NCI-H146 treated with DMSO at 0.1 percent for 48 hours (cell line): ENCODE measurements at regions not wholly inside any gene's neighbourhood (a gene's known extent, or its start where the extent isn't known, plus 50 kb on each side); places are given as distances from the start of the nearest gene placed in this dataset.

Experiments
- DNase-seq: peaks from one replicate; lab custom pipeline; 2025; ENCODE audit not compliant: unreplicated experiment; lab: John Stamatoyannopoulos, UW

DNA sequence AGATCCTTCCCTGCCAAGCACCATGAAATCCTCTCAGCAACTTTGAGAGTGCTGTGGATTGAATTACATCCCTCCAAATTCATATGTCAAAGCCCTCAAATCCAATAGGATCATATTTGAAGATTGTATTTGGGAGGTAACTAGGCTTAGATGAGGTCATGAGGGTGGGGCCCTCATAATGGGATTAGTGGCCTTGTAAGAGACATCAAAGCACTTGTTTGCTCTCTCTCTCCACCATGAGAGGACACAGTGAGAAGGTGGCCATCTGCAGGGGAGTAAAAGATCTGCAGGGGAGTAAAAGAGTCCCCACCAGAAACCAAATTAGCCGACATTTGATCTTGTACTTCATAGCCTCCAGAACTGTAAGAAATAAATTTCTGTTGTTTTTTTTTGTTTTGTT, 298.2 kb downstream of the SAMD5 start:
- DNase-seq = no peak

DNA sequence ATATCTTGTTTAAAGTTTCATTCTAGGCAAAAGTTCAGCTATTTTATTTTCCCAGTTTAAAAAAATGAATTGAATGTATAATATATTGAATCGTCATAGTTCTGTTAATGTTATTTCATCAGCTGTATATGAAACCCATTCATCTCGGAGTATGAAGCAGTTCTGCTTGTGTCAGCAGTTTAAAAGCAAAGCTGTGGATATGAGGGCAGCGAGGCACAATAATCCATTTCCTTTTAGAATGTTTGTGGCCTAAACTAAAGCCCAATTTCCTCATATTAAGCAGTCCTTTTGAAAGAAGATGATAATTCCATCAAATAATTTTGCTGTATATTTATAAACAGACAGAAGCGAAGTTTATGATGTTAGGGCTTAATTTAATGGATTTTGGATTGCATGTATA, 300.1 kb downstream of the SAMD5 start:
- DNase-seq = no peak

DNA sequence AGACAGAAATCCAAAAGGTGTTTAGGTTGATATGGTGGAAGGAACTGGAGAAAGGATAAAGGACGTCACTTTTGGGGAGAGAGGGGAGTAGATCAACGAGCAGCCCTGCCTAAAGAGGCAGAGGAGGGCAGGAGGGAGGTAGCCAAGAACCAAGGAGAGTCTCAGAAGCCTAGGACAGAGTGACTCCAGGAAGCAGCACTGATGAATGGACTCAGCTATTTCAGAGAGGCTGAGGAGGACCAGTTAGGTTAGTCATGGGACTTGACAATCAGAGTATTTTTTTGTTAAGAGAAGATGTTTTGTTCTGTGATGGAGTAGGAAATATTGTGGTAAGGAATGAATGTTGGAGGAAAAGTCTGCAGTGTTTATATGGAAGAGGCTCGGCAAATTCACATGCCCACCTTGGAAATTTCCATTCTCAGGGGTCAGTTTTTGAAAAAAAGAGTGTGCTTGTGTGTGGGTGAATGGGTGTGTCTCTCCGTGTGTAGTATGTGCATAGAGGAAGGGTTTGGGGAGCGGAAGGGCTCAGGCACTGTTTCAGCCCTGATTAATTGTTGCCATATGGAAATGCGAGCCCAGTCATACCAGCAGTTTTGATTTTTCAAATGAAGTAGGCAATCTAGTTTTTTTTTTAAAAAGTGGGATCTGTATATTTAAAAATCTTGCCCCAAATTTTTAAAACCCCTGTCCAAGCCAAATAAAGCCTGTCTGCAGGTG, 303.6 kb downstream of the SAMD5 start:
- no peak for DNase-seq

DNA sequence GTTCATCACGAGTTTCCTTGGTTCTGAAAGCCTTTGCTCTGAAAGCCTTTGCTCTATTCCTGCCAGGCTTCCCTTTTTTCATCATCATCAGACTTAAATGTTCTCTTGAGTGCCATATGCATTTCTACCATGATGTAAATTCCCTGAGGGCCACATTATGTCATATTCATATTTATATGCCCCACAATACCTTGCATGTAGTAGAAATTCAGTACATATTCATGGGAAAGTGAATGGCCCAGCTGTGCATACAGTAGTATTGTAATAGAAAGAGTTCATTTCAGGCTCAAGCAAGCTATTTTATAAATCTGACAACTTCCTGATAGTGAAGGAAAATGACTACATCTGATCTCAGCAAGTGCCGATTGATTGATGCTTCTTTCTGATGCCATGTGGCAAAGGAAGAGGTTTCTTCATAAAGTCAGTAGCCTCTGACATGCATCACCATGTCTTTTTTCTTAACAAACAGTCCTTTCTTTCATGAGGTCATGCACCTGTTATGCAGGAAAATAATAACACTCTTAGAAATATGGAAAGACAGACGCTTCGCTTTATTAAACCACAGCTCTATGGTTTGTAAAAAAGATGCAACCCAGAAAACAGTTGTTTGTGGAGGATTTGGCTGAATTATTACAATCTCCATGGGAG, 308.7 kb downstream of the SAMD5 start:
- DNase-seq = peak; percentile 62

DNA sequence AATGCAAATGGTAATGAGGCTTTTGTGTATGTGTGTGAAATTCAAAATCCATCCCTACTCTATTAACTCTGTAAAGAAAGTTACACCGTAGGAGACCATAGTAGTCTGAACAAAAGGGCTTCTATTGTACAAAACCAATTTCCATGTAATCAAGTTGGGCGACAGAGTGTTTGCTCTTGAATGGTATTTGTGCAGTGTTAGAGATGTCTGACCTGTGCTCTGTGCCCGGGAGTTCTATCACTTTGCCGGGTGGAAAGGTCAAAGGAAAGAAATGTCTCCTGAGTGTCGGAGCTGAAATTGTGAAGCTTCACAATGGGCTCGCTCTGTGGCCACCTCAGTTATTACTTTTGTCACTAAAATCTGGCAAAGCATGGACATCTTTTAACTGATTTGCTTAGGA, 312.0 kb downstream of the SAMD5 start:
- peak; percentile 99 for DNase-seq

DNA sequence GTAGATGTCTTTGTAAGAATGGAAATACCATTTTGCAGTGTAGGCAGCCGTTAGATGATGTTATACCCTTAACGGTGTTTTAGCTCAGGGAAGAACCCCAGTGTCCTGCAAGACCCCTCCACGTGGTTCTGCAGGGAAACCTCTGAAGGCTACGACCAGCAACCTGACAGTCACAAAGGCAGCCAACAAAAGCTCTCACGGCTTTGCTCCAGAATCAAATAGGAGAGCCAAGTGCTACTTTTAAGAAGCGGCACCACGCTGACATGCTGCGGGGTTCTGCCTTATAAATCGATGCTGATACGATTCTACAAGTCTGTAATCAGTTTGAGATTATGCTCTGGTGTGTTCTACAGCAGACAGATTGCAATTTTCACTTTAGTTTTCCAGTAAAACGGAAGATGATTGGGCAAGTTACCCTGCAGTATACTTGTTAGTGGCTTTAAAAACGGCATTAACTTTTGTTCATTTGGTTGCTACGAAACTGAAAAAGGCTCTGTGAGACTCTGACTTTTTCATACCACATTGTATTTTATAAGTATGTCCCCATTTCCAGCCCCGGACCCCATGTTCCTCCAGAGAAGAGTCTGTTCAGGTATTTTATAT, 312.9 kb downstream of the SAMD5 start:
- DNase-seq = peak; percentile 87

DNA sequence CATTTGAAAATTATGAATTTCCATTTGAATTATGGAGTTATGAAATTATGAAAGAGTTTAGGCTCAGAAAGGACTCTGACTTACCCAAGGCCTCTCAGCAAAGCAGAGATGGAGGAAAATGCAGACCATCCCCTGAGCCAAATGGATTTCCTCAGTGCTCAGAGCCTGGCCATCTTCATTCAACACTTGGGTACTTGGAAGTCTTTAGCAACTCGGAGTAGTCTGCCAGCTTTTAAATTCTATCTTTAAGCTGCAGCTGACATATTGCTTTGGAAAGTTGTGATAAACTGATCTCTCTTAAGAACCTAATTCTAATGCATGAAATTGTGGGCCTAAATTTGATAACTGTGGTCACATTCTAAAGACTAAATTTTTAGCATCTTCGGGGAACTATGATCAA, 315.4 kb downstream of the SAMD5 start:
- DNase-seq = no peak

DNA sequence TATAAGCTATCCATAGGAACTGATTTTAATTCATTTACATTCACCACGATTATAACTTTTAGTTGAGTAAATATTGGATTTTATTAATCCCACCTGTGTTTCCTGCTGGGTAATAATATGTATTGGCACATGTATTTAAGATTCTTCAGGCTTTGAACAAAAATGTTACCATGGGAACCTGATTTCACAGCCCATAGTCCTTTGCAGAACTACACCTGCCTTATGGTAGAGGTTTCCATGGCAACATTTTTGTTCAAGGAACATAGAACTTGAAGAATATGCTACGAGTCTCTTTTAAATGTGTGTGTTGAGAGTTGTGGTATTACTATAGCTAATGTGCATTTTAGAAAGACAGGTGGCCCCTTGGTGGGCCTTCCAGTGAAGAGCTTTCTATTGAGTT, 317.4 kb downstream of the SAMD5 start:
- peak; percentile 98 for DNase-seq

DNA sequence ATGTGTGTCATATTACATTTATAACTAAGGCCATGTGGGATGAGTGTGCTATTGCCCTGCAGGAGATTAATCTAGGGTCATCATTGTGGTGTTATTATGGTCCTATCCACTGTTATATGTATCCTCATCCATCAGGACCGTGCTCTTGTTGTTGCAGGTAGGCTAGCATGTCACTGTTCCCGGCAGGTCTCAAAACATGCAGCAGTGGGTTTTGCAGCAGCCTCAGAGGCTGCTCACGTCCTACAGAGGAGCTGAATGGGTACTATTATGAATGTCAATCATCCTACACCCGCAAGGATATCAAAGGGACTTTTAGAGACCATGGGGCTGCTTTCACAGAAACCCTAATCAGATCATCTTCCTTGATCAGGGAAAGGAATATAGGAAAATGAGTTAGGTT, 318.2 kb downstream of the SAMD5 start:
- peak; percentile 91 for DNase-seq

DNA sequence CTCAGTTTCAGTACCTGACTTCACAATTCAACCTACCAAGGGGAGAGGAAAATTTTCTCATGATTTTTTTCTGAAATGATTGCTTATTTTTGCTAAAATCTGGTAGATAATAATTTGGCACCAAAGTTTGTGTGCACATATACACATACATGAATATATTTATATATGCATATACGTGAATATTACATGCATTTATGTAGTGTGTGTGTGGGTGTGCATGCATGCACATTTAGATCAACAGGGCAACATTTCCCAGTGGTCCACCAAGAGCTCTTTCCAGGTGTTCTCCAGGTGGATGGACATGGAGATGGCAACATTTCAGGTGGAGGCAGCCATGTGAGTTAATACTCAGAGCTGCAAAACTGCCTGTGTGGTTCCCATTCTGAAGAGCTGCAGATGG, 320.9 kb downstream of the SAMD5 start:
- no peak for DNase-seq

DNA sequence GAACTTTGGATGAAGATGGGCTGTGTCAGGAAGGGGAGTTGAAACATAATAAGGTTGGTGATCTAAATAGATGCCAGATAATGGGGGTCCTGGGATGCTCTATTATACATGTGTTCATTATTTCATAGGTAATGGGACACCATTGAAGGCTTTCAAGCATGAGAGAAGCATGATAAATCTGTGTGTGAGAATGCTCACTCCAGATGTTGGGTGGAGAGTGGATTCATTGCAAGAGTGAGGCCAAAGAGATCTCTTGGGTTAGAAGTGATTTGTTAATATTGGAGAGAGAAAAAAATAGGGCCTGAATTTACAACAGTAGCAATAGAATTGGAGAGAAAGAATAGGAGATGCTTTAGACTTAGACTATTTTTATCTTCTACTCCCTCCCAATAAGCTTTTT, 321.3 kb downstream of the SAMD5 start:
- DNase-seq = no peak

DNA sequence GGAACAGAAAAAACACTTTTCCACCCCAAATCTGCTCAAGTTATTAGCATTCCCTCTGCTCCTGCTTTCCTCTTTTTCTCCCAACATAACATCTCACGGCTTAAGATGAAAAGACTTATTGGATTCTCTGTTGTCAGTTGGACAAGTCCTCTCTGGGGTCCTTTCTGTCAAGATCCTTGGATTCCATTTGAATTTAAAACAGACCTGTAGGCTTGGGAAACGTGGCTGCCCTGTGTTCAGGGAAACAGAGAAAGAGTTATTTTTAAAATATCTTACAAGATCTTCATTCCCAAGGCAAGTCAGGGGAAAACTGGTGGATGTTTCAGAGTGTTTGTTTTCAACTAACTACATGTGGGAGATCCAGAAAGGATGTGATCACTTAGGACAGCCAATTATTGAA, 322.9 kb downstream of the SAMD5 start:
- no peak for DNase-seq

DNA sequence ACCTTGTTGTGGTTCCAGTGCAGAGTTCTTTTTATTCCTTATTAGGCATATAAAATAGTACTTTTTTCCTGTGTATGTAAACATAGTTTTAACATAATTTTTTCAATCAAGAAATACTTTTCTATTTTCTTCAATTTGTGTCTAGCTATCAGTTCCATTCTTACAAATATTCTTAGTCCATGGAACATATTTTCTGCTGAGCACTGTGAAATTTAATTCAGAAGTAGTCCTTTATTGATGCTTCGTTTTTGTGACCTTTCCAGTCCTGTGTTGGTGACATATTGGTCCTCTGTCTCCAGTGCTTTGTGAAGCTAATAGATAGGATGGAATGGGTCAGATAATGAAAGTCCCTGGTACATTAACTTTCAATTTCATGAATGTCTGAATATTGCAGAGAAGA, 325.1 kb downstream of the SAMD5 start:
- DNase-seq = no peak

DNA sequence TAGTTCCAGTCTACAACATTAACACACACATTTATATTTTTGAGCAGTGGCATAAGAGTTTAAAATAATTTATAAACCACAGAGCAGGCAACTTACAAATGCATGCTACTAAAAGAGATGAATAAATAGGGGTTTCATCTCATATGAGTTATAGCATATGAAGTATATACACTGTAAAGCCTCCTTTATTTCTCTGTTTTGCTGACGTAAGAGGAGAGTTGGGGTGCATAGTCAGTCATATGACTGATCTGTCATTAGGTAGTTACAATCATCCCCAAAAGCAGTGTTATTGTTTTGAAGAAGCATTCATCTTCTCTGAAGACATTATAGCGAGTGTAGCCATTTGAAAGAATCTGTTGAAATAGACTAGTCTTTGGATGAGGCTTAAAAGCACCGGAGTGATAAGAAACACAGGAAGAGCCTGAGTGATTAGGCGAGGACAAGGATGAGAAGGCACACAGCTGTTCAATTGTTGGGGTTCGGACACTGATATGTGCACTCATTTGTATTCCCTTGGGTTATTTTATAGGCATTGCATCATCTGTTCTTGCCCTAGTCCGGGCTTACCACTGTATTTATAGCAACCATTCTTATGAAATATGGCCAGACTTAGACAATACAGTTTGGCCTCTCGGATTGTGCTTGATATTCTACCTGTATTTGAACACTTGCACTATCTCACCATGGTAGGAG, 325.7 kb downstream of the SAMD5 start:
- no peak for DNase-seq

DNA sequence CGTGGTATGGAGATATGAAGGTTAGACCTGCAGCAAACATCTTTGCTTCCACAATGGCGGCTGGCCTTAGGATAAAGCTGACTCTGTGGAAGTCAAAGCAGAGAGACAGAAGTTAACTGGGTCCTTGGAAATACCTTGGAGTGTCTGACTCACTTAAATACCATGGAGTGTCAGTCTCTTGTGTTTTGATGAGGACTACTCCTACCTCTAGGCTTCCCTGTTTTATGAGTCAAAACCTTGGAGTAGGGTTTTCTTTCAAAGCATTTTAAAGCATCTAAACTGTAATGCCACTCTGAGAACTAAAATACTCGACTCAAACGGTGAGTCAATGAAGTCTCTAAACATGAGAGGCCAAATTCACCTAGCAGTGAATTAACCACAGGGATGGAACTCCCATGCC, 329.1 kb downstream of the SAMD5 start:
- no peak for DNase-seq

DNA sequence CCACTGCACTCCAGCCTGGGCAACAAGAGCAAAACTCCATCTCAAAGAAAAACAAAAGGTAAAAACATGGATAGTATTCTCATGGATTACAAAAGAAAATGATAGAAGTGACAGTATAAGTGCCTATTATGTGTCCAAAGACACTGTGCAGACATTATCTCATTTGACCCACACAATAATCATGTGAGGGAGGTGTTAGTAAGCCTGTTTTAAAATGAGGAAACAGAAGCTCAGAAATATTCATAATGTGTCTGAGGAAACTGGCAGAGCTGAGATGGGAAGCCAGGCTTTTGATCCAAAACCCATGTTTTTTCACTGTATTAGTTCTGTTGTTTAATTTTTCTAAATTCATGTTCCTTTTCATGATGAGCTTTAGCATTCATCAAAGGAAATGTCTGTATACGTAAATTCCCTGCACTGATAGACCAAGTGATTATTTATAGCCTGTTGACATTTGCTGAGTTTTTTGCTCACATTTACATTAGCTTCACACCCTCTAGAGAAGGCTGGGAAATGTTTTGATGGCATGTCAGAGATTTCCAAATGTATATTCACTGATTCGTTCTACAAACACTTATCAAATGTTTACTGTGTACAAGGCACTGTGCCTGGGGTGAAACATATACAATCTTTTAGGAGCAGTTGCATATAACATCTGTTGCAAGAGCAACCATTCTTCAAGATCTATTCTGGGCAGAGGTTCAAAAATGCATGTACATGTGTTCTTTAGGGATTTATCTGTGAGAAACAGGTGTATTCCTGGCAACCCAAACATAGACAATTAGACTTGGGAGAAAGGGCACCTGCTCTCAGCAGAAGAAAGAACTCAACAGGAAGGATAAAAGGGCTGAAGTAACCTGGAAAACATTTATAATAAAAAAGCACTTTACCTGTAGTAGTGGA, 331.5 kb downstream of the SAMD5 start:
- peak; percentile 93 for DNase-seq

DNA sequence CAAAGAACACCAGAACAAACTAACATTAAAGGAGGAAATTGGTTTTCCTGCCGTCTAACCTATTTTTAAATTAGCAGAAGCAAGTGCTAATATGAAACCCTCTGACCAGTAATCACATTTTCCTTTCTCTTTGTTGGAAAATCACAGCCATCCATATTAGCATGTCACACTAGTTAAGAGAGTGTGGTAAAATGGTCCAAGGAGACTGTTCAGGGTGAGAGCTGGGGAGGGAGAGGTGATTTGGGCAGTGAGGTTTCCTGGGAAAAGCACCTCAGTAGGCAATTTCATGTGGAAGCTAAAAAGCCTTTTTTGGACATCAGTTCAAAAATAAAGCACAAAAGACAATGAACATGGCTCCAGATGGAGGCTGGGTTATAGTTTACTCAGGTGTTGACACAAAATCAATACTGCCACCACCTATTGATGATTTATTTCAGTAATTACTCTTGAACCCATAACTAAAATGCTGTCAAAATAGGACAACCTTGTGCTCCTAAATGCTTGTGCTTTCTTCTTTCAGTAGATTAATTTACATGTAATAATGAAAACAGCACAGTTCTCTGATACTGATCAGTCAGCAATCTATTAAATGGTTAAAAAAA, 333.2 kb downstream of the SAMD5 start:
- peak; percentile 98 for DNase-seq

DNA sequence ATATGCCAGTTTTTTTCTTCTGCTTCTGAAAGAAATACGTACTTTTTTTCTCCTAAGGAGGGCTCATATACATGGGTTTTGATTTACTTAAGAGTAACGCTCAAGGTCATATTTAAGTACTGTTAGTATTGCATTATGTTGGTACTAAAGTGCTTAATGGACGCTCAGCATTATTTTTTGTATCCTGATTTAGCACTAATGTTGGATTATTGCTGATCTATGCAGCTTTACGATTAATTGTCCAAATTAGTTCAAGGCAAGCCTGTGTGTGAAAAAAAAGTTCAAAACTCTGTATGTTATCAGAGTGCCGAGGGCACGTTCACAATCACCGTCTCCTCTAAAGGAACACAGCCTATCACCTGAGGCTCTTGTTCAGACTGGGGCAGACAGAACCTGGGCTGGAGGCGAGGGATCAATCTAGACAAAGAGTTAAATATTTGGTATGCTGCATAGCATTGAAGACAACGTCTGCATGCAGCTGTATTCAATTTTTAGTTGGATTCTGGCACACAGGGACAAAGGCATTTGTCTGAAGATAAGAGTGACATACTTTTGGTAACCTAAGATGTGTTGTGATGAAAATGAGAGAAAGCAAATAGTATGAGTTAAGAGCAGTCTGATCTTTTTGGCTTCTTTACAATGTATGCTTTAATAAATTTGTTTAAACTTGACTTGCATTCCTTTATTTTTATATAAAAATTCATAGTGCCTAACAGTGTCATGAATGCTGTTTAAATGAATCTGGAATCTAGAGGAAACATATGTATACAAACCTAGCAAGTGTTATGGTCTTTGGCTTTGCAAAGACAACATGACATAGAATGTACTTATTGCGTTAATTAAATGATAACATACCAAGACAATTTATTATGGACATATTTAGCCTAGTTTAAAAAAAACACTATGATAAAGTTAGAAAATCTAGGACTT, 341.2 kb downstream of the SAMD5 start:
- DNase-seq = no peak

DNA sequence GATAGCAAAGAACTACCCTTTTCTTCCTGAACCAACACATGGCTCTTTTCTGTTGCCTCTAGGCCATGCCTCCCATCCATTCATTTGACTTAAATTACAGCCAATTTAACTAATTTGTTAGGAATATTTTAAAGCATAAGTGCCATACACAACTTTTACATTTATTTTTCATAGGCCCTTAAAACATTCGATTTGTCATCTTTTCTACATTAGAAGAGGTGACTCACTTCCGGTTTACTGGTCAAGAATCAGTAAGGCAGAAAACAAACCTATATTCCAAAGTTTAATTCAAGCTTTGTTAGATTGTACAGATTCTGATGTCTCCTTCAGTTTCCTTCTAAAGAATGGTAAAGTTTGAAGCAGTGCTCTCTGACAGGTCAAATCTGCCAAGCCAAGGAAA, 344.3 kb downstream of the SAMD5 start:
- no peak for DNase-seq
